ENCODE measurements at regions not wholly inside any gene's neighbourhood (a gene's known extent, or its start where the extent isn't known, plus 50 kb on each side); places are given as distances from the start of the nearest gene placed in this dataset.
"Not testable (repeated sequence)": the region's sequence is repeated elsewhere in the genome, so short reads cannot be mapped to it uniquely, and the experiment has no call there.

- H3K4me1 Mint-ChIP-seq (ENCODE audit: low read depth) = no peaks in the 10 kb centered on the region
- peaks cover 6% of the 10 kb centered on the region for H3K27me3 Mint-ChIP-seq (ENCODE audit: low read depth)
- H3K9me3 Mint-ChIP-seq = no peaks in the 10 kb centered on the region
- no peaks in the 10 kb centered on the region for H3K36me3 Mint-ChIP-seq (ENCODE audit: low read depth)
- CTCF ChIA-PET = interaction anchor here (0.6 kb wide), 1 partner anchor 15 kb away, joined by 3 read pairs; no protein-coding TSS in a partner anchor
- H3K4me3 Mint-ChIP-seq = no peak overlapping the region
- no peak overlapping the region for H3K27ac Mint-ChIP-seq
- intact Hi-C loops (cut with micrococcal nuclease) = no loop called here
- no peak for DNase-seq
These were observed 165.7 kb upstream of the TSC22D2 start for GRCh38 chr3:150242220-150242936.

- intact Hi-C loops (cut with micrococcal nuclease) = no loop called here
- Mint-ChIP-seq H3K27ac (no peak overlapping the region), H3K4me1 (ENCODE audit: low read depth) (no peaks in the 10 kb centered on the region), H3K9me3 (no peaks in the 10 kb centered on the region), H3K4me3 (no peak overlapping the region), H3K36me3 (ENCODE audit: low read depth) (no peaks in the 10 kb centered on the region), H3K27me3 (ENCODE audit: low read depth) (peaks cover 6% of the 10 kb centered on the region)
- DNase-seq = no peak
- CTCF ChIA-PET = interaction anchor here (0.8 to 0.9 kb wide), 2 partner anchors 9 to 254 kb away, joined by 3 read pairs; no protein-coding TSS in a partner anchor
These were observed 167.2 kb upstream of the TSC22D2 start for GRCh38 chr3:150240891-150241290.

GRCh38 chr3:150239766-150240165, 168.3 kb upstream of the TSC22D2 start:
- Mint-ChIP-seq H3K4me1 (ENCODE audit: low read depth) (no peaks in the 10 kb centered on the region), H3K36me3 (ENCODE audit: low read depth) (no peaks in the 10 kb centered on the region), H3K9me3 (no peaks in the 10 kb centered on the region), H3K27ac (no peak overlapping the region), H3K4me3 (no peak overlapping the region), H3K27me3 (ENCODE audit: low read depth) (peaks cover 3% of the 10 kb centered on the region)
- no peak for DNase-seq
- intact Hi-C loops (cut with micrococcal nuclease) = no loop called here
- CTCF ChIA-PET = interaction anchor here (0.7 kb wide), 1 partner anchor 38 kb away, joined by 3 read pairs; no protein-coding TSS in a partner anchor

- no peaks in the 10 kb centered on the region for H3K36me3 Mint-ChIP-seq (ENCODE audit: low read depth)
- CTCF ChIA-PET = no interaction called here
- H3K9me3 Mint-ChIP-seq = no peaks in the 10 kb centered on the region
- H3K4me1 Mint-ChIP-seq (ENCODE audit: low read depth) = no peaks in the 10 kb centered on the region
- no peak overlapping the region for H3K4me3 Mint-ChIP-seq
- no peak overlapping the region for H3K27ac Mint-ChIP-seq
- no peak for DNase-seq
- peaks cover 3% of the 10 kb centered on the region for H3K27me3 Mint-ChIP-seq (ENCODE audit: low read depth)
- intact Hi-C loops (cut with micrococcal nuclease) = no loop called here
These were observed 169.0 kb upstream of the TSC22D2 start for GRCh38 chr3:150238995-150239619.

- Mint-ChIP-seq H3K4me1 (ENCODE audit: low read depth) (no peaks in the 10 kb centered on the region), H3K36me3 (ENCODE audit: low read depth) (no peaks in the 10 kb centered on the region), H3K4me3 (no peak overlapping the region), H3K27me3 (ENCODE audit: low read depth) (peaks cover 3% of the 10 kb centered on the region), H3K9me3 (no peaks in the 10 kb centered on the region), H3K27ac (no peak overlapping the region)
- intact Hi-C loops (cut with micrococcal nuclease) = no loop called here
- no peak for DNase-seq
- CTCF ChIA-PET = no interaction called here
These were observed 169.9 kb upstream of the TSC22D2 start for GRCh38 chr3:150238048-150238802.

GRCh38 chr3:150237490-150237889, 170.6 kb upstream of the TSC22D2 start:
- intact Hi-C loops (cut with micrococcal nuclease) = no loop called here
- H3K36me3 Mint-ChIP-seq (ENCODE audit: low read depth) = no peaks in the 10 kb centered on the region
- H3K4me3 Mint-ChIP-seq = no peak overlapping the region
- H3K27me3 Mint-ChIP-seq (ENCODE audit: low read depth) = peaks cover 2% of the 10 kb centered on the region
- CTCF ChIA-PET = no interaction called here
- no peak for DNase-seq
- H3K9me3 Mint-ChIP-seq = no peaks in the 10 kb centered on the region
- H3K27ac Mint-ChIP-seq = no peak overlapping the region
- no peaks in the 10 kb centered on the region for H3K4me1 Mint-ChIP-seq (ENCODE audit: low read depth)

GRCh38 chr3:150236316-150237082, 171.6 kb upstream of the TSC22D2 start:
- no peak overlapping the region for H3K27ac Mint-ChIP-seq
- no peaks in the 10 kb centered on the region for H3K27me3 Mint-ChIP-seq (ENCODE audit: low read depth)
- intact Hi-C loops (cut with micrococcal nuclease) = no loop called here
- CTCF ChIA-PET = no interaction called here
- H3K9me3 Mint-ChIP-seq = no peaks in the 10 kb centered on the region
- H3K4me3 Mint-ChIP-seq = no peak overlapping the region
- H3K4me1 Mint-ChIP-seq (ENCODE audit: low read depth) = no peaks in the 10 kb centered on the region
- DNase-seq = no peak
- no peaks in the 10 kb centered on the region for H3K36me3 Mint-ChIP-seq (ENCODE audit: low read depth)

GRCh38 chr3:150235799-150236198, 172.3 kb upstream of the TSC22D2 start:
- Mint-ChIP-seq H3K4me1 (ENCODE audit: low read depth) (no peaks in the 10 kb centered on the region), H3K27ac (no peak overlapping the region), H3K36me3 (ENCODE audit: low read depth) (no peaks in the 10 kb centered on the region), H3K27me3 (ENCODE audit: low read depth) (no peaks in the 10 kb centered on the region), H3K9me3 (no peaks in the 10 kb centered on the region), H3K4me3 (no peak overlapping the region)
- CTCF ChIA-PET = no interaction called here
- intact Hi-C loops (cut with micrococcal nuclease) = no loop called here
- no peak for DNase-seq

- Mint-ChIP-seq H3K27me3 (ENCODE audit: low read depth) (no peaks in the 10 kb centered on the region), H3K4me1 (ENCODE audit: low read depth) (no peaks in the 10 kb centered on the region), H3K36me3 (ENCODE audit: low read depth) (no peaks in the 10 kb centered on the region), H3K27ac (no peak overlapping the region), H3K4me3 (no peak overlapping the region), H3K9me3 (no peaks in the 10 kb centered on the region)
- no peak for DNase-seq
- intact Hi-C loops (cut with micrococcal nuclease) = no loop called here
- CTCF ChIA-PET = interaction anchor here (0.8 to 2.7 kb wide), 4 partner anchors 10 to 1332 kb away, joined by 3 to 9 read pairs (median 4); no protein-coding TSS in a partner anchor
These were observed 175.1 kb upstream of the TSC22D2 start for GRCh38 chr3:150232992-150233451.

- CTCF ChIA-PET = interaction anchor here (0.5 to 1.8 kb wide), 7 partner anchors 10 to 265 kb away, joined by 3 to 5 read pairs (median 3); no protein-coding TSS in a partner anchor
- no peak for DNase-seq
- Mint-ChIP-seq H3K4me1 (ENCODE audit: low read depth) (no peaks in the 10 kb centered on the region), H3K9me3 (no peaks in the 10 kb centered on the region), H3K27me3 (ENCODE audit: low read depth) (peaks cover 8% of the 10 kb centered on the region), H3K36me3 (ENCODE audit: low read depth) (no peaks in the 10 kb centered on the region), H3K27ac (no peak overlapping the region), H3K4me3 (no peak overlapping the region)
- intact Hi-C loops (cut with micrococcal nuclease) = no loop called here
These were observed 178.1 kb upstream of the TSC22D2 start for GRCh38 chr3:150230037-150230436.

GRCh38 chr3:150228626-150229025, 179.5 kb upstream of the TSC22D2 start:
- CTCF ChIA-PET = interaction anchor here (0.9 to 1.8 kb wide), 3 partner anchors 102 to 267 kb away, joined by 3 to 6 read pairs (median 5); no protein-coding TSS in a partner anchor
- intact Hi-C loops (cut with micrococcal nuclease) = not testable (repeated sequence)

GRCh38 chr3:150227839-150228238, 180.3 kb upstream of the TSC22D2 start:
- H3K27me3 Mint-ChIP-seq (ENCODE audit: low read depth) = peaks cover 12% of the 10 kb centered on the region
- intact Hi-C loops (cut with micrococcal nuclease) = loop anchor here (1.0 kb wide), 2 partner anchors 180 to 267 kb away; partner anchors contain the start of gene TSC22D2
- H3K4me1 Mint-ChIP-seq (ENCODE audit: low read depth) = no peaks in the 10 kb centered on the region
- H3K27ac Mint-ChIP-seq = no peak overlapping the region
- no peak overlapping the region for H3K4me3 Mint-ChIP-seq
- no peaks in the 10 kb centered on the region for H3K9me3 Mint-ChIP-seq
- CTCF ChIA-PET = interaction anchor here (0.6 to 1.5 kb wide), 5 partner anchors 14 to 266 kb away, joined by 3 to 6 read pairs (median 3); no protein-coding TSS in a partner anchor
- no peaks in the 10 kb centered on the region for H3K36me3 Mint-ChIP-seq (ENCODE audit: low read depth)
- peak; percentile 72 for DNase-seq

More at GRCh38 chr3:150228626-150229025, 179.5 kb upstream of the TSC22D2 start:
- H3K9me3 Mint-ChIP-seq; DNase-seq; H3K4me3 Mint-ChIP-seq; H3K4me1 Mint-ChIP-seq (ENCODE audit: low read depth); H3K27ac Mint-ChIP-seq; H3K36me3 Mint-ChIP-seq (ENCODE audit: low read depth); H3K27me3 Mint-ChIP-seq (ENCODE audit: low read depth): not testable (repeated sequence)

All from activated naive CD4-positive, alpha-beta T cell treated with anti-CD3 and anti-CD28 coated beads for 36 hours (primary cell).